ENCODE measurements at regions not wholly inside any gene's neighbourhood (a gene's known extent, or its start where the extent isn't known, plus 50 kb on each side); places are given as distances from the start of the nearest gene placed in this dataset.

GRCh38 chr6:22227824-22228610 lies 68.8 kb downstream of the PRL start:
- Histone ChIP-seq H3K4me3 (no peak overlapping the region), H3K4me2 (no peak overlapping the region), H3K27ac (no peak overlapping the region), H3K9me3 (no peaks in the 10 kb centered on the region), H3K4me1 (no peaks in the 10 kb centered on the region)
- 48% methylated on average over 2 of the region's 2 CpGs for WGBS (ENCODE audit: missing lambda C conversion rate)
- POLR2A ChIA-PET: no interaction called here
- FAIRE-seq: no peak
- no peak for DNase-seq (ENCODE audit: low read depth in 1 of 2, low spot score in 1 of 2)
- CTCF ChIA-PET: interaction anchor here (1.0 kb wide), 1 partner anchor 13 kb away, joined by 3 read pairs; no protein-coding TSS in a partner anchor
- no peak for ATAC-seq
- no peak for TF ChIP-seq MAFK (IDR thresholded peaks at IDR 0.05; ENCODE audit: partially characterized antibody)
- no peak for TF ChIP-seq CHD4 (IDR thresholded peaks at IDR 0.05; ENCODE audit: borderline replicate concordance)
- TF ChIP-seq CEBPB (IDR thresholded peaks at IDR 0.05): no peak
- TF ChIP-seq TP53 (CRISPR knock-in tag; IDR thresholded peaks at IDR 0.05): no peak
- TF ChIP-seq POLR2AphosphoS2 (conservative IDR thresholded peaks at IDR 0.05; ENCODE audit: low read length): no peak
- no peak for TF ChIP-seq ESRRA (IDR thresholded peaks at IDR 0.05; ENCODE audit: borderline replicate concordance, low read length)
- TF ChIP-seq BCL3 (IDR thresholded peaks at IDR 0.05): no peak
- no peak for TF ChIP-seq SMC3 (IDR thresholded peaks at IDR 0.05)
- no peak for TF ChIP-seq RCOR1 (IDR thresholded peaks at IDR 0.05; ENCODE audit: low read depth, low read length)
- no peak for TF ChIP-seq FOXS1 (CRISPR knock-in tag; IDR thresholded peaks at IDR 0.05)
- no peak for TF ChIP-seq HOXA7 (CRISPR knock-in tag; IDR thresholded peaks at IDR 0.05)
- no peak for TF ChIP-seq CBX8 (IDR thresholded peaks at IDR 0.05)
- TF ChIP-seq RAD21 (conservative IDR thresholded peaks at IDR 0.05 in 1 of 2, IDR thresholded peaks at IDR 0.05 in 1 of 2): no peak
- TF ChIP-seq KDM5A (IDR thresholded peaks at IDR 0.05): no peak
- no peak for TF ChIP-seq PHF8 (IDR thresholded peaks at IDR 0.05; ENCODE audit: borderline replicate concordance, low read depth)
- TF ChIP-seq JUNB (IDR thresholded peaks at IDR 0.05): no peak
- TF ChIP-seq TFCP2L1 (CRISPR knock-in tag; IDR thresholded peaks at IDR 0.05): no peak

GRCh38 chr6:22231050-22231449 lies 65.8 kb downstream of the PRL start:
- ATAC-seq (no peak), FAIRE-seq (no peak), DNase-seq (ENCODE audit: low read depth in 1 of 2, low spot score in 1 of 2) (no peak)
- TF ChIP-seq ZC3H11A (IDR thresholded peaks at IDR 0.05) (no peak), MAFK (IDR thresholded peaks at IDR 0.05; ENCODE audit: partially characterized antibody) (no peak), ZSCAN20 (CRISPR knock-in tag; IDR thresholded peaks at IDR 0.05) (no peak), JUN (IDR thresholded peaks at IDR 0.05) (no peak), FOSB (CRISPR knock-in tag; IDR thresholded peaks at IDR 0.05) (no peak)
- 86% methylated on average over 7 of the region's 7 CpGs for WGBS (ENCODE audit: missing lambda C conversion rate)
- peaks cover 3% of the 10 kb centered on the region; the same call in 2 of the 3 replicates for H3K4me1 ChIP-seq
- no peak overlapping the region for H3K4me2 ChIP-seq
- H3K4me3 ChIP-seq: no peak overlapping the region
- ChIA-PET CTCF (no interaction called here), POLR2A (no interaction called here)
- no peak overlapping the region for H3K27ac ChIP-seq
- H3K9me3 ChIP-seq: 0 out of 3 replicates have a peak, but pooled peaks cover 3% of the 10 kb centered on the region

- 77% methylated on average over 4 of the region's 4 CpGs for WGBS (ENCODE audit: missing lambda C conversion rate)
- H3K27ac ChIP-seq: no peak overlapping the region; a peak in 1 of 6 replicates
- no peak for FAIRE-seq
These were observed 65.2 kb downstream of the PRL start for GRCh38 chr6:22231616-22232015.

More at GRCh38 chr6:22231616-22232015, 65.2 kb downstream of the PRL start:
- no peak for ATAC-seq
- ChIA-PET POLR2A (no interaction called here), CTCF (no interaction called here)
- H3K4me1 ChIP-seq: peaks cover 6% of the 10 kb centered on the region; the same call in 2 of the 3 replicates
- H3K4me2 ChIP-seq: no peak overlapping the region
- no peak for DNase-seq (ENCODE audit: low read depth in 1 of 2, low spot score in 1 of 2)
- no peak overlapping the region for H3K4me3 ChIP-seq
- H3K9me3 ChIP-seq: 0 out of 3 replicates have a peak, but pooled peaks cover 3% of the 10 kb centered on the region
- no peak for TF ChIP-seq BHLHE40 (IDR thresholded peaks at IDR 0.05; ENCODE audit: low read depth, low read length)
- TF ChIP-seq RAD21 (conservative IDR thresholded peaks at IDR 0.05 in 1 of 2, IDR thresholded peaks at IDR 0.05 in 1 of 2): no peak
- TF ChIP-seq CBX2 (IDR thresholded peaks at IDR 0.05; ENCODE audit: borderline replicate concordance, low read depth): no peak
- TF ChIP-seq ATOH8 (CRISPR knock-in tag; IDR thresholded peaks at IDR 0.05; ENCODE audit: low read depth): no peak
- TF ChIP-seq FOXS1 (CRISPR knock-in tag; IDR thresholded peaks at IDR 0.05): no peak
- TF ChIP-seq POLR2A (IDR thresholded peaks at IDR 0.05; ENCODE audit: low read length): no peak
- TF ChIP-seq EHF (CRISPR knock-in tag; IDR thresholded peaks at IDR 0.05): no peak
- TF ChIP-seq HOXB5 (CRISPR knock-in tag; IDR thresholded peaks at IDR 0.05): no peak
- TF ChIP-seq POLR2AphosphoS2 (conservative IDR thresholded peaks at IDR 0.05; ENCODE audit: low read length): no peak
- no peak for TF ChIP-seq ZFP36 (IDR thresholded peaks at IDR 0.05; ENCODE audit: borderline replicate concordance, partially characterized antibody)
- no peak for TF ChIP-seq FOSB (CRISPR knock-in tag; IDR thresholded peaks at IDR 0.05)
- TF ChIP-seq EP300 (IDR thresholded peaks at IDR 0.05): no peak

Measured in A549 (cell line).